Activated CD4-positive, alpha-beta memory T cell treated with anti-CD3 and anti-CD28 coated beads for 36 hours (primary cell): ENCODE measurements at regions not wholly inside any gene's neighbourhood (a gene's known extent, or its start where the extent isn't known, plus 50 kb on each side); places are given as distances from the start of the nearest gene placed in this dataset.

ENCODE experiments used
- CTCF ChIA-PET: fragments of 350-600 bp; sonication (Branson Sonifier 250); formaldehyde crosslinking; loops from one replicate; lab custom pipeline; 2021; ENCODE audit warnings: antibody characterized with exemption, inconsistent platforms; lab: Charles Lee
- POLR2A ChIA-PET: fragments of 350-600 bp; sonication (Branson Sonifier 250); formaldehyde crosslinking; loops from one replicate; lab custom pipeline; 2021; ENCODE audit warnings: antibody characterized with exemption; lab: Charles Lee
- DNase-seq: peaks from one replicate; pipeline ENCODE4 v3.0.0-alpha.2; 2020
- H3K27ac Mint-ChIP-seq: one replicate; pipeline ENCODE4 v1.8.0; 2021; ENCODE audit warnings: mixed read lengths
- H3K27me3 Mint-ChIP-seq: one replicate; pipeline ENCODE4 v1.8.0; 2021; ENCODE audit warnings: mixed read lengths
- H3K36me3 Mint-ChIP-seq: one replicate; pipeline ENCODE4 v1.8.0; 2021; ENCODE audit warnings: mixed read lengths
- H3K4me1 Mint-ChIP-seq: one replicate; pipeline ENCODE4 v1.8.0; 2021; ENCODE audit warnings: low read depth, mixed read lengths
- H3K4me3 Mint-ChIP-seq: one replicate; pipeline ENCODE4 v1.8.0; 2021; ENCODE audit warnings: mild to moderate bottlenecking, mixed read lengths
- H3K9me3 Mint-ChIP-seq: one replicate; pipeline ENCODE4 v1.8.0; 2021; ENCODE audit warnings: mixed read lengths
- intact Hi-C: fragments of 100-400 bp; cut with micrococcal nuclease; formaldehyde crosslinking; loops from one replicate; pipeline ENCODE4 v1.15.1; 2023

DNA sequence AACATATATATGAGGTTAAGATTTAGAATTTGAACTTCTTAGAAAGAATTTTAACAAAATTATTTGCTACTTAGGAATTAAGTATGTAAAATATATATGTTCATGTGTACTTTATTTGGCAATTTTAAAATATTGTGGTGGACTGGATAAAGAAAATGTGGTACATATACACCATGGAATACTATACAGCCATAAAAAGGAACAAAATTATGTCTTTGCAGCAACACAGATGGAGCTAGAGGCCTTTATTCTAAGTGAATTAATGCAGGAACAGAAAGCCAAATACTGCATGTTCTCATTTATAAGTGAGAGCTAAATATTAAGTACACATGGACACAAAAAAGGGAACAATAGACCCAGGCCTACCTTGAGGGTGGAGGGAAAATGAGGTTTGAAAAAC, 72.2 kb upstream of the FMN2 start:
- no peak for DNase-seq
- Mint-ChIP-seq H3K27me3 (no peaks in the 10 kb centered on the region), H3K4me1 (no peaks in the 10 kb centered on the region), H3K36me3 (no peaks in the 10 kb centered on the region), H3K27ac (no peak overlapping the region), H3K9me3 (peaks cover 13% of the 10 kb centered on the region), H3K4me3 (no peak overlapping the region)
- ChIA-PET CTCF (interaction anchor here (0.6 kb wide), 1 partner anchor 252 kb away, joined by 3 read pairs; no protein-coding TSS in a partner anchor), POLR2A (no interaction called here)
- intact Hi-C loops = no loop called here

DNA sequence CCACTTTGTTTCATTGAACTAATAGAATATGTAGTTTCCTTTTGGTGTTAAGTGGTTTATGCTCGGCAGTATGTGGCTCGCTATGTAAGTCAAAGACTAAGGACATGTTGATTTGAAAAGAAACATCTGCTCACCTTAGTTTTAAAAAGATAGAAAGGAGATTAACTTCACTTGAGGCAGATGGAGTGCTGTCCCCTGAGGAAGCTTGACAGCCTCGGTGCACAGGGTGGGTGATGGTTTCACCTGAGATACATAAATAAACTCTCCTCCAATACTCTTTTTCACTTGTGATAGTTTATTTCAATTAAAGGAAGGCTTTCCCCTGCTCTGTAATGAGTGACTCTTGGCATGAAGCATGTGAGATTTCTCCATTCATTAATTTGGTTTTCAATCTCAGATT, 70.8 kb upstream of the FMN2 start:
- Mint-ChIP-seq H3K36me3 (no peaks in the 10 kb centered on the region), H3K27ac (no peak overlapping the region), H3K4me3 (no peak overlapping the region), H3K4me1 (no peaks in the 10 kb centered on the region), H3K27me3 (peaks cover 2% of the 10 kb centered on the region), H3K9me3 (peaks cover 13% of the 10 kb centered on the region)
- no peak for DNase-seq
- intact Hi-C loops = no loop called here
- POLR2A ChIA-PET = no interaction called here
- CTCF ChIA-PET = interaction anchor here (1.6 kb wide), 1 partner anchor 17 kb away, joined by 8 read pairs; no protein-coding TSS in a partner anchor

DNA sequence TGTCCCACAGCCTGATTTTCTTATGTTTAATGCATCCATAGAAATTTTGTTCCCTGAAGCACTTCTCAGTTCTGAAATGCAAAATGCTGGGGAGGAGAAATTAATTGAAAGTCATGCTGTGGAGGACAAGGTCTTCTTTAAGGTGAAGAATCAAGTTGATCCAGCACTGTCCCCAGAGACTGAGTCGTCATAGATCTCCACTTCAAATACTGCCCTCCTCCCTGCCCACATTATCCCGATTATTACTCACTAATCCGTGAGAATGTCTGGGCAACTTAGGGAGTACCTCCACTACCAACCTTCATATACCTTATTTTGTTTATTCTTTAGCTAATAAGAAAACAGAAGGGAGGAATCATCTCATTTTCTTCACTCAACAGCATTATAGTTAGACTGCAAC, 70.0 kb upstream of the FMN2 start:
- Mint-ChIP-seq H3K36me3 (no peaks in the 10 kb centered on the region), H3K4me3 (no peak overlapping the region), H3K27ac (no peak overlapping the region), H3K4me1 (no peaks in the 10 kb centered on the region), H3K9me3 (peaks cover 13% of the 10 kb centered on the region), H3K27me3 (peaks cover 4% of the 10 kb centered on the region)
- CTCF ChIA-PET = interaction anchor here (1.6 kb wide), 1 partner anchor 18 kb away, joined by 8 read pairs; no protein-coding TSS in a partner anchor
- no peak for DNase-seq
- intact Hi-C loops = no loop called here
- POLR2A ChIA-PET = no interaction called here

DNA sequence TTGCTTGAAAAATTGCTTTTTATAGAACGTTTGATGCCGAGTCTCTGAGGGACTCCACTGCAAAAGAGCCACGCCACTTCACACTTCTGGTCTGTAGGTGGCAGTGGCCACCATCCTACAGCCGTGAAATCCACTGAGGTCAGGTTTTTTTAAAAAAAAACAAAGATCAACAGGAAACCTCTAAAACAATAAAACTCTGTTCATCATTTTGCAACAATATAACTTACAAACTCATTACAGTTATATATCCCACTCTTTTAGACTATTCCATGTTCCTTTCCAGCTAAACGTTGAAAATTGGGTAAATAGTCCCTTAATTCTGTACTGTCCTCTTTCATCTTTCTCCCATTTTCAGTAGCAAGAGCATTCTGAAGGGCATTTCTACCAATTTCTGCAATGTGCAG, 64.6 kb upstream of the FMN2 start:
- peak; percentile 35 for DNase-seq
- POLR2A ChIA-PET = no interaction called here
- Mint-ChIP-seq H3K27ac (no peak overlapping the region), H3K9me3 (no peaks in the 10 kb centered on the region), H3K4me3 (no peak overlapping the region), H3K4me1 (no peaks in the 10 kb centered on the region), H3K36me3 (no peaks in the 10 kb centered on the region), H3K27me3 (peaks cover 4% of the 10 kb centered on the region)
- intact Hi-C loops = loop anchor here (1.0 kb wide), 2 partner anchors 122 to 162 kb away; no protein-coding TSS in a partner anchor
- CTCF ChIA-PET = interaction anchor here (1.6 kb wide), 1 partner anchor 123 kb away, joined by 10 read pairs; no protein-coding TSS in a partner anchor

DNA sequence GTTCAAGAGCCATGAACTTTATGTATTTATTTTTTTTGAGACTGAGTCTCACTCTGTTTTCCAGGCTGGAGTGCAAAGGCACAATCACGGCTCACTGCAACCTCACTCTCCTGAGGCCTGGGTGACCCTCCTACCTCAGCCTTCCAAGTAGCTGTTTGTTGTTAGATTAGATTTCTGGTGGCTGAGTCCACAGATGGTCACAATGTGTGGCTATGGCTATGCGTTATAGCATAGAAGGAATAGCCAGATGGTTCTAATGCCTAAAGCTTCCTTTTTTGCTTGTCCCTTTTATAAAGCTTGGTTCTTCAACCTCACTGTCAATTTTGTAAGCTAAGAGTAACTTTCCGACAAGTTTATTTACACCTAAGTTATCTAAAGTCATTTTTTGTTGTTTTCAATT, 62.3 kb upstream of the FMN2 start:
- peaks cover 4% of the 10 kb centered on the region for H3K27me3 Mint-ChIP-seq

DNA sequence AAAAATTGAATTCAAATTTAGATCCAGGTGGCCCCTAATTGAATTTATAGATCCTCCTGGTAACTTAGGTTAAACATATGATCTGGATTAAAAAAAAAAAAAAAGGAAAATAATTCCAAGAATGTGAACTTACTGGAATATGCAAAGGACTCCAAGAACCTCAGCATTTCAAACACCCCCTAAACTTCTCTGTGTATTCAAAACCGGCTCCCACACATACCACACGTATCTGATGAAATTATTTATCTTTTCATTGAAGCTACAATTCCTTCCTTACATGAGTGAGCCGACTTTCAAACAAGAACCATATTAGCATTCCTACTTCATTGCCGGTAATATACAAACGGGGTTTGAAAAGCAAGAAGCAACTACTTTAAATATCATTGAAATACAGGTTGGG, 61.4 kb upstream of the FMN2 start:
- intact Hi-C loops = no loop called here
- Mint-ChIP-seq H3K4me1 (no peaks in the 10 kb centered on the region), H3K9me3 (no peaks in the 10 kb centered on the region), H3K27ac (no peak overlapping the region), H3K36me3 (no peaks in the 10 kb centered on the region), H3K4me3 (no peak overlapping the region), H3K27me3 (peaks cover 4% of the 10 kb centered on the region)
- ChIA-PET POLR2A (no interaction called here), CTCF (no interaction called here)
- DNase-seq = no peak

More for the DNA sequence above, 62.3 kb upstream of the FMN2 start:
- POLR2A ChIA-PET = no interaction called here
- Mint-ChIP-seq H3K36me3 (no peaks in the 10 kb centered on the region), H3K4me1 (no peaks in the 10 kb centered on the region), H3K4me3 (no peak overlapping the region), H3K27ac (no peak overlapping the region), H3K9me3 (no peaks in the 10 kb centered on the region)
- intact Hi-C loops = no loop called here
- CTCF ChIA-PET = interaction anchor here (0.6 kb wide), 1 partner anchor 72 kb away, joined by 3 read pairs; no protein-coding TSS in a partner anchor
- no peak for DNase-seq

DNA sequence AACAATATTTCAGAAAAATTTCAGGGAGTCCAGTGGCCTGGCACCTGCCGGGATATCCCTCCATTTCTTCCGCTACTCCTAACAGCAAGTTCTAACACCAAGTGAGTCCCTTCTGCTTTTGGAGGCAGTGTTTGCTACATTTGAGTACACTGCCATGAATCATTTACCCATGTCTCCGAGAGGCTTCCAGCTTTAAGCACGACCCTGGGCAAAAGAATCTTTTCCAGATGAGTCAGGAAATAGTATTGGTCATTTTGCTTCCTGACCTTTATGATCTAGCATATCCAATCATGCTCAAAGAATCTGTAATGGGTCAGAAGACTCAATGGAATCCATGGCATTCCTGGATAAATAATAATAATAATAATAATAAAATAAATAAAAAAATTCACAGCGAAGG, 60.7 kb upstream of the FMN2 start:
- H3K36me3 Mint-ChIP-seq = no peaks in the 10 kb centered on the region
- intact Hi-C loops = no loop called here
- H3K9me3 Mint-ChIP-seq = no peaks in the 10 kb centered on the region
- ChIA-PET CTCF (no interaction called here), POLR2A (no interaction called here)
- no peak overlapping the region for H3K27ac Mint-ChIP-seq
- H3K4me3 Mint-ChIP-seq = no peak overlapping the region
- no peak for DNase-seq
- H3K27me3 Mint-ChIP-seq = peaks cover 2% of the 10 kb centered on the region
- H3K4me1 Mint-ChIP-seq = no peaks in the 10 kb centered on the region

DNA sequence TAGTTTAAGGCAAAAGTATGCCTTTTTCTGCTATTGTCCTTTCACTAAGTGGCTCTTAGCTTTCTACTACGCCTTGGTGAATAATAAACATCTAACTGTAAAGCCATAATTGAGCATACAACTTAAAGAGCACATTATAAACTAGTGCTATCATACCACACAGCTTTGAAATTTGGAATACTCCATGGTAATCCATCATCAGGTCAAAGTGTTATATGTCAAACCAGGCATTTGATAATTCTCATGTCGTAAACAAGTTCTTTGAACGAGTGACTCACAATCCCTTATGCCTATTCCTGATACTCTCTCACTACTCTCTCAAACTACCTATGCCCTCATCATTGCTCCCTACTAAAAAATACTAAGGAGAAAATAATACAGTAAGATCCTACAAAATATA, 60.3 kb upstream of the FMN2 start:
- Mint-ChIP-seq H3K9me3 (no peaks in the 10 kb centered on the region), H3K4me3 (no peak overlapping the region), H3K36me3 (no peaks in the 10 kb centered on the region), H3K27me3 (peaks cover 2% of the 10 kb centered on the region), H3K4me1 (no peaks in the 10 kb centered on the region), H3K27ac (no peak overlapping the region)
- intact Hi-C loops = no loop called here
- ChIA-PET POLR2A (no interaction called here), CTCF (no interaction called here)
- DNase-seq = no peak

DNA sequence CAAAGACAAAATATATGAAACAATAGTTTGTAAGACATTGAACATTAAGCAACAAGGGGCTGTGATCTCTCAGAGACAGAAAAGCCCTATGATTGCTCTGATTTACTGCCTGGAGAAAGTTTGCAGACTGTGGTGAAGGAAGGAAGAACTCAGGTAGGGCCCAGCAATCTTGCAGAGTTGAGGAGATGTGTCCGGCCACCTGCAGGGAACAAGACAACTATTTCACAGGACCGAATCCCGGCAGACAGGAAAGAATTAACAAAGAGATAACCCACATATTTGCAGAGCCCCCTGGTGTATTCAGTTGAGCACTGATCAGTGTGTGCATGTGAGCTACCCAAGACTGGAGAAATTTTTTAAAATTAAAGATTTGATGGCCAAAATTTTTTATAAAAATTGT, 58.3 kb upstream of the FMN2 start:
- Mint-ChIP-seq H3K4me1 (no peaks in the 10 kb centered on the region), H3K36me3 (no peaks in the 10 kb centered on the region), H3K27ac (no peak overlapping the region), H3K4me3 (no peak overlapping the region), H3K27me3 (no peaks in the 10 kb centered on the region), H3K9me3 (no peaks in the 10 kb centered on the region)
- no peak for DNase-seq
- intact Hi-C loops = no loop called here
- CTCF ChIA-PET = interaction anchor here (0.6 to 1.4 kb wide), 2 partner anchors 85 to 116 kb away, joined by 3 to 5 read pairs; no protein-coding TSS in a partner anchor
- POLR2A ChIA-PET = no interaction called here

DNA sequence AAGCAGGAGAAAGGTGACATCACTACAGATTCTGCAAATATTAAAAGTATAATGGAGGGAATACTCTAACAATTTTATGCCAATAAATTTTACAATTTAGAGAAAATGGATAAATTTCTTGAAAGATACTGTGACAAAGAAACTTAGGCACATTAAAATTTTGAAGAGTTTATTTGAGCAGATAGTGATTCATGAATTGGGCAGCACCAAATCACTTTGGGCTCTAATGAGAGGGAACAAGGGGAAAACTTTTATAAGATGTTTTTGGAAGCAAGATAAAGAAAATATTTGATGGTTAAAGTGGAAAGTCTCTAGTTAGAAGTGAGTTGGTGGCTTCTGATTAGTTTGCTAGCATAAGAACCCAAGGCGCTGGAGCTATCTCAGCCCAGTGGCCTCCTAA, 55.2 kb upstream of the FMN2 start:
- Mint-ChIP-seq H3K27me3 (no peaks in the 10 kb centered on the region), H3K27ac (no peak overlapping the region), H3K9me3 (no peaks in the 10 kb centered on the region), H3K36me3 (no peaks in the 10 kb centered on the region), H3K4me3 (no peak overlapping the region), H3K4me1 (no peaks in the 10 kb centered on the region)
- ChIA-PET POLR2A (no interaction called here), CTCF (no interaction called here)
- no peak for DNase-seq
- intact Hi-C loops = no loop called here
